ENCODE measurements at regions not wholly inside any gene's neighbourhood (a gene's known extent, or its start where the extent isn't known, plus 50 kb on each side); places are given as distances from the start of the nearest gene placed in this dataset.

GRCh38 chr1:232329103-232329813 lies 300.7 kb downstream of the SIPA1L2 start:
- no peak for TF ChIP-seq YY1 (IDR thresholded peaks at IDR 0.05; ENCODE audit: insufficient read depth, insufficient read length)
- no peak for TF ChIP-seq SUZ12 (IDR thresholded peaks at IDR 0.05; ENCODE audit: extremely low read depth, insufficient read depth, insufficient read length)
